Omental fat pad (tissue), 3 donors: ENCODE measurements at regions not wholly inside any gene's neighbourhood (a gene's known extent, or its start where the extent isn't known, plus 50 kb on each side); places are given as distances from the start of the nearest gene placed in this dataset.
"Not testable (repeated sequence)": the region's sequence is repeated elsewhere in the genome, so short reads cannot be mapped to it uniquely, and the experiment has no call there.

Experiments used
- ATAC-seq: fragments of 150-250 bp; one replicate; pipeline ENCODE4 v1.9.1; 2016; ENCODE audit warnings: mild to moderate bottlenecking, moderate library complexity; ENCODE audit not compliant: low FRiP score
- DNase-seq: peaks from one replicate; pipeline ENCODE4 v3.0.0-alpha.2; 2019; ENCODE audit warnings: low spot score
- TF ChIP-seq, protein P1 (sequence below), 3 donors: fragments of 450-650 bp; IDR thresholded peaks; one replicate each; pipeline ENCODE4 v1.5.1; 2016 to 2017; ENCODE audit warnings: antibody characterized with exemption in 3 of 3, mild to moderate bottlenecking in 3 of 3, moderate library complexity in 2 of 3

DNA sequence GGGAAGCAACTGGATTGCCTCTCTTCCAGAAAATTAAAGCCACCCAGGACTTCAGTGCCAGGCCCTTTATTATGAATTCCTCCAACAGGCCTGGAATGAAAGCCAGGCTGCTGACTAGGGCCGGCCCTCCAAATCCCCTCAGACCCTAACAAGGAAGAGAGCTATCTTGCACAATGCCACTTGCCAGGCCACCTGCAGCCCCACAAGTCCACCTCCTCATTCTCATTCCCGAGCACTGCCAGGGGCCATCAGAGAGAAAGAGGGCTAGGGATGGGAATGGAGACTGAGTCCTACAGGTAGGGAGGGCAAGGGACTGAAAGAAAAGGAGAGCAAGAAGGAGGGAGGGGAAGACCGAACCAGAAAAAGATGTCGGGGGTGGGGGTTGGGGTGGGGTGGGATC is 86.5 kb downstream of the MRPL14 start:
- DNase-seq: no peak

DNA sequence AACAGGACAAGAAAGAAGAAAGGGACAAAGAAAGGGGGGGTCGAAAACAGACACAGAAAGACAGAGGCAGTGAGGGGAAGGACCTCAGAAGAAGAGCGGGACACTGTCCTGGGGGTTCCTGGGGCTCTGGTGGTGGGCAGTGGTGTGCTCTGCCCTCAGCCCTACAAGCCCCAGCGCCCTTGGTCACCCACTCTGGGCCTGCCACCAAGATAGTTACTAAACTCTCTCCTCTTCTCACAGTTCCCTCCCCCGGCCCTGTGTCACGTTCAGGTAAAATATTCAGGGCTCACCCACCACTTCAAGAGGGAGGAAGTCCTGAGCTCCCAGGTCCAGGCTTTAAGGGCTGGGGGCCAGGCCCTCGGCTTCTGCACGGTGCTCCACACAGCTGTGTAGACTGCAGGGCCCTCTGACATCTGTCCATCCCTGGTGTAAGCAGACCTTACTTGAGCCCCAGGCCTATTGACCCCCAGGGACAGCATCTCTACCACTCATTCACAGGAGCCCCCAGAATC is 87.4 kb downstream of the MRPL14 start:
- no peak for DNase-seq
- no peak for ATAC-seq
- TF ChIP-seq, protein P1, sequence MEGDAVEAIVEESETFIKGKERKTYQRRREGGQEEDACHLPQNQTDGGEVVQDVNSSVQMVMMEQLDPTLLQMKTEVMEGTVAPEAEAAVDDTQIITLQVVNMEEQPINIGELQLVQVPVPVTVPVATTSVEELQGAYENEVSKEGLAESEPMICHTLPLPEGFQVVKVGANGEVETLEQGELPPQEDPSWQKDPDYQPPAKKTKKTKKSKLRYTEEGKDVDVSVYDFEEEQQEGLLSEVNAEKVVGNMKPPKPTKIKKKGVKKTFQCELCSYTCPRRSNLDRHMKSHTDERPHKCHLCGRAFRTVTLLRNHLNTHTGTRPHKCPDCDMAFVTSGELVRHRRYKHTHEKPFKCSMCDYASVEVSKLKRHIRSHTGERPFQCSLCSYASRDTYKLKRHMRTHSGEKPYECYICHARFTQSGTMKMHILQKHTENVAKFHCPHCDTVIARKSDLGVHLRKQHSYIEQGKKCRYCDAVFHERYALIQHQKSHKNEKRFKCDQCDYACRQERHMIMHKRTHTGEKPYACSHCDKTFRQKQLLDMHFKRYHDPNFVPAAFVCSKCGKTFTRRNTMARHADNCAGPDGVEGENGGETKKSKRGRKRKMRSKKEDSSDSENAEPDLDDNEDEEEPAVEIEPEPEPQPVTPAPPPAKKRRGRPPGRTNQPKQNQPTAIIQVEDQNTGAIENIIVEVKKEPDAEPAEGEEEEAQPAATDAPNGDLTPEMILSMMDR (IDR thresholded peaks at IDR 0.05): no peak

More for the DNA sequence above, 86.5 kb downstream of the MRPL14 start:
- ATAC-seq: no peak
- TF ChIP-seq, protein P1 (IDR thresholded peaks at IDR 0.05): no peak

DNA sequence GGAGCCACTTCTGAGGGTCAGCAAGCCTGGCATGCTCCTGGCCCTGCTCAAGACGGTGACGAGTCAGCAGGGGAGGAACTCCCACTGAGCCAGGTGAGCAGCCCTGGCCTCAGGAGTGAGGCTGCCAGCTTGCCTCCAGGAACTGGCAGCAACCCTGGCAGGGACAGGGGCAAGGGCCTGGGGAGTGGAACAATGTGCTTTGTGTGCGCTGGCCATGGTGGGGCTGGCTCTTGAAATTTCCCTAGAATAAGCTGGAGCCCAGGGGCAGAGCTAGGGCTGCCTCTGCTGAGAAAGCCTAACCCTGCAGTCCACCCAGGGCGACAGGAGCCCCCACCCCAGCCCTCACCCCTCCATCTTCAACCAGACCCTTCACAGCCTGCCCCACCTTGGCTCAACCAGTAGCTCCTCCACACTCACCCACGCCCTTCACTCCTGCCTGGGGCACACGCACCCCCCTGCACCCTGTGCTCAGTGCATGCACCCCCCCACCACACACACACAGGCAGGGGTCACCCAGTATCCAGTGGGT is 88.0 kb downstream of the MRPL14 start:
- DNase-seq (no peak), ATAC-seq (no peak)
- TF ChIP-seq, protein P1 (IDR thresholded peaks at IDR 0.05): no peak

DNA sequence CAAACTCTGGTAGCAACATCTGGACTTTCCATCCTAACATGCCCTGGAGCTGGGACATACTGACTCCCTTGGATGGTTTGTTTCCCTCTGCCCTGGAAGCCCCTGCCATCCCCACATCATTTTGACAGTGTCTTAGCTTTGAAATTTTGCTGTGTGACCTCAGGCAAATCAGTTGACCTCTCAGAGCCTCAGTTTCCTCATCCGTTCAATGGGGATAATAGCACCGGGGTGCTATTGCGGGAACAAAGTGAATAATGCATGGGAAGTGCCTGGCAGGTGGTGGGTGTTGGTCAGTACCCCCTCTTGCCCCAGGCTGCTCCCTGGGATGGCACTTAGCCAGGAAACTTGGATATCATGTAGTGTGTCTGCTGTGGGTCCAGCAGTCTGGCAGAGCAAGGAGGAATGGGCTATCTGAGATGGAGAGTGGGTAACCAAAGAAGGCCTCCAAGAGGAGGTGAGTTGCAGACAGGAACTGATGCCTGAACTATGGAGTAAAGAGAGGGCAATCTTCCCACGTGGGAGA is 88.6 kb downstream of the MRPL14 start:
- DNase-seq: no peak
- ATAC-seq: no peak
- TF ChIP-seq, protein P1 (IDR thresholded peaks at IDR 0.05): no peak

DNA sequence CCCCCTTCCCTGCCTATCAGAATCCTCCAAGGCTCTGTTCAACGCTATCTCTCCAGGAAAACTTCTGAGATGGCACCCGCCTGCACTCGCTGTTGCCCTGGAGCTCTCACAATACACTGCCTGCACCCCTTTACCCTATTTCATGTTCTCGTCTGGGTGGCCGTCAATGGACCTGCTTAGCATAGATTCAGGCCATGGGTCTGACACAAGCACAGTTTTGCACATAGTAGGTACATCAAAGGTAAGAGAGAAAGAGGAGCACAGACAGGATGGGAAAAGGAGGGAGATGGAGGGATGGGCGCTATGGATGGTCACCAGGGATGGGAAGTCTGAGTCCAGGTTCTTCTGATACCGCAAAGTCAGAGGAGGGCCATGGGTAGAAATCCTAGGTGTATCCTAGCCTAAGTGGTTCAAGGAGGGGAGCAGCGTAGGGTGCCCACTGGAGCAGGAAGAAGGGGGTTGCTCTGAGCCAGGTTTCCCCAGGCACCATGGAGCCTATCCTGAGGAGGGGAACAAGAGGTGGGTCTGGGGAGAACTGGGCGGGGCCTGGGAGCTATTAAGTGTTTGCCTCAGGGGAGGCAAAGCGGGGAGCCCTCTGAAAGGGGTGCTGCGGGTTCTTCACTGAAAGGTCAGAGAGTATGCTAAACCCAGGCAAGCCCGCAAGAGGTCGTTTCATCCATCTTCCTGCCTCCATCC is 89.3 kb downstream of the MRPL14 start:
- no peak for DNase-seq
- TF ChIP-seq, protein P1 (IDR thresholded peaks at IDR 0.05): no peak
- no peak for ATAC-seq

DNA sequence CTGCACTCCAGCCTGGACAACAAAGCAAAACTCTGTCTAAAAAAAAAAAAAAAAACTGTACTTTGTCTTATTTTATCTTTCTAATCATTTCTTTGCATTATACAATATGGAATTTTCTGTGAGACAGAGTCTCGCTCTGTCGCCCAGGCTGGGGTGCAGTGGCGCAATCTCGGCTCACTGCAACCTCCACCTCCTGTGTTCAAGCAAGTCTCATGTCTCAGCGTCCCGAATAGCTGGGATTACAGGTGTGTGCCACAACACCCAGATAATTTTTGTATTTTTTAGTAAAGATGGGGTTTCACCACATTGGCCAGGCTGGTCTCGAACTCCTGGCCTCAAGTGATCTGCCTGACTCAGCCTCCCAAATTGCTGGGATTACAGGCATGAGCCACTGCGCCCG is 90.0 kb downstream of the MRPL14 start:
- not testable (repeated sequence) for ATAC-seq, DNase-seq

DNA sequence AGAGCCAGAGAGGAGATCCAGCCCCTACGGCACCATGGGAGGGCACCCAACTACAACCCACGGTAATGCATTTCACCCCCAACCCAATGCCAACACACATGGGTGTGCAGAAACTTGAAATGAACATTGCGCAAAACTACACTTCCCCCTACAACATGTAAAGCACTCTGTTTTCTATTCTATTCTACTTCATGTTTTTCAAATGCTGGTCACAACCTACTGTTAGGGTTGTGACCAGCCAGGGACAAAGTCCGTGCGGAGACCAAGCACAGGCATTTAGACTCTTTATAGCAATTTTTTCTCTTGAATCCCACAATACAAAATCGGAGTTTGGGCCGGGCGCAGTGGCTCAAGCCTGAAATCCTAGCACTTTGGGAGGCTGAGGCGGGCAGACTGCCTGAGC is 90.6 kb downstream of the MRPL14 start:
- DNase-seq (no peak), ATAC-seq (no peak)
- TF ChIP-seq, protein P1 (IDR thresholded peaks at IDR 0.05): no peak
